ENCODE measurements at regions not wholly inside any gene's neighbourhood (a gene's known extent, or its start where the extent isn't known, plus 50 kb on each side); places are given as distances from the start of the nearest gene placed in this dataset.
"Not testable (repeated sequence)": the region's sequence is repeated elsewhere in the genome, so short reads cannot be mapped to it uniquely, and the experiment has no call there.

DNA sequence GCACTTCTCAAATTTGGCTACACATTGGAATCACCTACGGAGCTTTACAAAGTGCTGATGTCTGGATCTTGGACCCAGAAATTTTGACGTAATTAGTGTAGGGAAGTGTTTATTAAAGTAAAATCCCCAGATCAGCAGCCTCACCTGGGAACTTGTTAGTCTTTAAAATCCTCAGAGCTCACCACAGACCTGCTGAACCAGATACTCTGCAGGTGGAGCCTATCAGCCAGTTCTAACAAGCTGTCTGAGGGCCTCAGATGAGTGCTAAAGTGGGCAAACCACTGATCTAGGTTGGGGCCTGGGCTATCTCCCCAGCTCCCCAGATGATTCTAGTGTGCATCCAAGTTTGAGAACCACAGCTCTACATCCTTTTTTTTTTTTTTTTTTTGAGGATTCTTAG lies 436.0 kb downstream of the ETS1 start:
- H3K27me3 ChIP-seq (ENCODE audit: insufficient read depth, low read length) = no peaks in the 10 kb centered on the region
- FAIRE-seq = no peak

DNA sequence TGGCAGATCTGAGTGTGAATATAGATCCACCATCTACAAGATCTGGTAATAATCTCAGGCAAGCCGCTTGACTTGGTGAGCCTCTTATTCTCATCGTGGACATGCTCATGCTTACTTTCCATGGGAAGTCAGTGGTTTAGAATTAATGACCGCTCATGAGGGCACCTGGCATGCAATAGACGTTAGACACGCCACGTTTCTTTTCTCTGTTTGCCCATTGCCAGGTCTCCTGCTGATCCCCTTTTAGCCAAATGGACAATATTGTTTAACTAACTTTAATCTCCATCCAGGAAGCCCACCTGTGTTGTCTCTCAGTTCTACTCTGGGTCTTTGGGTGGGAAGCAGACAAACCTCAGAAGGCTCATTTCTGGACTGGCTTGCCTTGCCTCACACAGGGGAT lies 439.1 kb downstream of the ETS1 start:
- H3K27ac ChIP-seq (ENCODE audit: low read depth, low read length) = no peak overlapping the region
- H3K27ac Mint-ChIP-seq (ENCODE audit: unreplicated experiment) = no peak overlapping the region
- H3K4me1 ChIP-seq (ENCODE audit: insufficient read depth, low read length) = no peaks in the 10 kb centered on the region
- no peak overlapping the region for H3K9ac ChIP-seq (ENCODE audit: low read length)
- no peaks in the 10 kb centered on the region for H3K4me1 Mint-ChIP-seq (ENCODE audit: low read depth, unreplicated experiment)
- H3K27me3 ChIP-seq (ENCODE audit: insufficient read depth, low read length) = no peaks in the 10 kb centered on the region
- no peaks in the 10 kb centered on the region for H3K79me2 ChIP-seq (ENCODE audit: insufficient read depth, low read length)
- peaks cover 6% of the 10 kb centered on the region for H3K27me3 Mint-ChIP-seq (ENCODE audit: low read depth, unreplicated experiment)
- H3K9me3 ChIP-seq (ENCODE audit: insufficient read depth, low read depth, low read length) = no peaks in the 10 kb centered on the region
- DNase-seq (ENCODE audit: low read depth) (no peak), FAIRE-seq (no peak)
- H4K20me1 ChIP-seq (ENCODE audit: insufficient read depth, low read length) = no peaks in the 10 kb centered on the region
- H3K36me3 Mint-ChIP-seq (ENCODE audit: low read depth, unreplicated experiment) = no peaks in the 10 kb centered on the region
- H3K36me3 ChIP-seq (ENCODE audit: insufficient read depth, low read length) = no peaks in the 10 kb centered on the region
- peaks cover 3% of the 10 kb centered on the region for H3K9me3 Mint-ChIP-seq (ENCODE audit: unreplicated experiment)
- TF ChIP-seq EZH2 (IDR thresholded peaks at IDR 0.05; ENCODE audit: insufficient read depth, low read length) = no peak
- TF ChIP-seq, protein P1, sequence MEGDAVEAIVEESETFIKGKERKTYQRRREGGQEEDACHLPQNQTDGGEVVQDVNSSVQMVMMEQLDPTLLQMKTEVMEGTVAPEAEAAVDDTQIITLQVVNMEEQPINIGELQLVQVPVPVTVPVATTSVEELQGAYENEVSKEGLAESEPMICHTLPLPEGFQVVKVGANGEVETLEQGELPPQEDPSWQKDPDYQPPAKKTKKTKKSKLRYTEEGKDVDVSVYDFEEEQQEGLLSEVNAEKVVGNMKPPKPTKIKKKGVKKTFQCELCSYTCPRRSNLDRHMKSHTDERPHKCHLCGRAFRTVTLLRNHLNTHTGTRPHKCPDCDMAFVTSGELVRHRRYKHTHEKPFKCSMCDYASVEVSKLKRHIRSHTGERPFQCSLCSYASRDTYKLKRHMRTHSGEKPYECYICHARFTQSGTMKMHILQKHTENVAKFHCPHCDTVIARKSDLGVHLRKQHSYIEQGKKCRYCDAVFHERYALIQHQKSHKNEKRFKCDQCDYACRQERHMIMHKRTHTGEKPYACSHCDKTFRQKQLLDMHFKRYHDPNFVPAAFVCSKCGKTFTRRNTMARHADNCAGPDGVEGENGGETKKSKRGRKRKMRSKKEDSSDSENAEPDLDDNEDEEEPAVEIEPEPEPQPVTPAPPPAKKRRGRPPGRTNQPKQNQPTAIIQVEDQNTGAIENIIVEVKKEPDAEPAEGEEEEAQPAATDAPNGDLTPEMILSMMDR (IDR thresholded peaks at IDR 0.05; ENCODE audit: insufficient read depth, low read depth, low read length) = no peak
- no peak overlapping the region for H2AFZ ChIP-seq (ENCODE audit: low read depth, low read length)
- H3K4me3 Mint-ChIP-seq (ENCODE audit: unreplicated experiment) = no peak overlapping the region
- no peak overlapping the region for H3K4me3 ChIP-seq (ENCODE audit: insufficient read depth, low read depth, low read length)
- no peak overlapping the region for H3K4me2 ChIP-seq (ENCODE audit: low read length)

More for the DNA sequence above, 436.0 kb downstream of the ETS1 start:
- Mint-ChIP-seq H3K36me3 (ENCODE audit: low read depth, unreplicated experiment) (no peaks in the 10 kb centered on the region), H3K4me3 (ENCODE audit: unreplicated experiment) (no peak overlapping the region), H3K4me1 (ENCODE audit: low read depth, unreplicated experiment) (no peaks in the 10 kb centered on the region), H3K9me3 (ENCODE audit: unreplicated experiment) (no peaks in the 10 kb centered on the region), H3K27ac (ENCODE audit: unreplicated experiment) (no peak overlapping the region), H3K27me3 (ENCODE audit: low read depth, unreplicated experiment) (peaks cover 8% of the 10 kb centered on the region)
- Histone ChIP-seq H3K27ac (ENCODE audit: low read depth, low read length) (no peak overlapping the region), H3K36me3 (ENCODE audit: insufficient read depth, low read length) (no peaks in the 10 kb centered on the region), H3K9ac (ENCODE audit: low read length) (no peak overlapping the region), H2AFZ (ENCODE audit: low read depth, low read length) (no peak overlapping the region), H3K79me2 (ENCODE audit: insufficient read depth, low read length) (no peaks in the 10 kb centered on the region), H3K4me1 (ENCODE audit: insufficient read depth, low read length) (no peaks in the 10 kb centered on the region), H3K4me2 (ENCODE audit: low read length) (no peak overlapping the region), H4K20me1 (ENCODE audit: insufficient read depth, low read length) (no peaks in the 10 kb centered on the region), H3K9me3 (ENCODE audit: insufficient read depth, low read depth, low read length) (no peaks in the 10 kb centered on the region), H3K4me3 (ENCODE audit: insufficient read depth, low read depth, low read length) (no peak overlapping the region)
- DNase-seq (ENCODE audit: low read depth) = no peak
- TF ChIP-seq EZH2 (IDR thresholded peaks at IDR 0.05; ENCODE audit: insufficient read depth, low read length) = no peak
- TF ChIP-seq, protein P1 (IDR thresholded peaks at IDR 0.05; ENCODE audit: insufficient read depth, low read depth, low read length) = no peak

DNA sequence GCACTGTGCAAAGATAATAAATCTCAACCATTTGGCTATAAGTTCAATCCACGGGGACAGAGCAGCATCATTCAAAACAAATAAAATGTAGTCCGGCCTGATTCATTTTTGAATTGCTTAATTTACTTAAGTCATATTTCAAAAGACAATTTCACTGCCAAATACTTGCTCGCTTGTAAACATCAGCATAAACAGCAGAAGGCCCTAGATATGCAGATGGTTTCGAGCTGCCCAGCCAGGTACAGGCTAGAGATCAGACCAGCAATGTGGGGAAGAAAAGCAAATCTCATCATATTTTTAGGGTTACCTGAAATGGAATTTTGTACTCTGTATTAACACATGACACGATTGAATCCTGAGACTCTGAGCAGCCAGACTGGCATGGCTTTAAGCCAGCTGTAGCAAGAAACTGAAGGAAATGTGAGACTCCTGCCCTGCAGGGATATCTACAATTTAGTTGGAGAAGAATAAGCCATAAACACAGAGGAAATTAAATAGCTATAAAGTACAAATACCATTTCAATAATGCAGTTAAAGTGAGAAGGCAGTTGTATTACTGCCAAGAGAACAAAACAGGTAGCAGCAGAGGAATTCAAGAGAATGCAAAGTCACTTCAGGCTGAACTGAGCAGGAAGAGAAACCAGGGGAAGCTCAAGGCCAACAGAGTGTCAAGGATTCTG lies 440.3 kb downstream of the ETS1 start:
- no peak for FAIRE-seq

DNA sequence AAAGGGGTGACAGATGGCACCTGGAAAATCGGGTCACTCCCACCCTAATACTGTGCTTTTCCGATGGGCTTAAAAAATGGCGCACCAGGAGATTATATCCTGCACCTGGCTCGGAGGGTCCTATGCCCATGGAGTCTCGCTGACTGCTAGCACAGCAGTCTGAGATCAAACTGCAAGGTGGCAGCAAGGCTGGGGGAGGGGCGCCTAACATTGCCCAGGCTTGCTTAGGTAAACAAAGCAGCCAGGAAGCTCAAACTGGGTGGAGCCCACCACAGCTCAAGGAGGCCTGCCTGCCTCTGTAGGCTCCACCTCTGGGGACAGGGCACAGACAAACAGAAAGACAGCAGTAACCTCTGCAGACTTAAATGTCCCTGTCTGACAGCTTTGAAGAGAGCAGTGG lies 447.1 kb downstream of the ETS1 start:
- not testable (repeated sequence) for H3K27ac Mint-ChIP-seq (ENCODE audit: unreplicated experiment); H3K4me3 Mint-ChIP-seq (ENCODE audit: unreplicated experiment); H2AFZ ChIP-seq (ENCODE audit: low read depth, low read length); H3K36me3 ChIP-seq (ENCODE audit: insufficient read depth, low read length); H3K9me3 ChIP-seq (ENCODE audit: insufficient read depth, low read depth, low read length); H3K9me3 Mint-ChIP-seq (ENCODE audit: unreplicated experiment); H3K27me3 Mint-ChIP-seq (ENCODE audit: low read depth, unreplicated experiment); FAIRE-seq; H3K79me2 ChIP-seq (ENCODE audit: insufficient read depth, low read length); H3K9ac ChIP-seq (ENCODE audit: low read length); H3K4me1 Mint-ChIP-seq (ENCODE audit: low read depth, unreplicated experiment); H3K36me3 Mint-ChIP-seq (ENCODE audit: low read depth, unreplicated experiment); H4K20me1 ChIP-seq (ENCODE audit: insufficient read depth, low read length); H3K4me1 ChIP-seq (ENCODE audit: insufficient read depth, low read length); H3K27me3 ChIP-seq (ENCODE audit: insufficient read depth, low read length); H3K4me2 ChIP-seq (ENCODE audit: low read length); H3K4me3 ChIP-seq (ENCODE audit: insufficient read depth, low read depth, low read length); DNase-seq (ENCODE audit: low read depth); H3K27ac ChIP-seq (ENCODE audit: low read depth, low read length)

More for the DNA sequence above, 440.3 kb downstream of the ETS1 start:
- Mint-ChIP-seq H3K9me3 (ENCODE audit: unreplicated experiment) (peaks cover 3% of the 10 kb centered on the region), H3K36me3 (ENCODE audit: low read depth, unreplicated experiment) (no peaks in the 10 kb centered on the region), H3K27me3 (ENCODE audit: low read depth, unreplicated experiment) (peaks cover 6% of the 10 kb centered on the region), H3K27ac (ENCODE audit: unreplicated experiment) (no peak overlapping the region), H3K4me1 (ENCODE audit: low read depth, unreplicated experiment) (no peaks in the 10 kb centered on the region), H3K4me3 (ENCODE audit: unreplicated experiment) (no peak overlapping the region)
- Histone ChIP-seq H3K4me2 (ENCODE audit: low read length) (no peak overlapping the region), H3K36me3 (ENCODE audit: insufficient read depth, low read length) (no peaks in the 10 kb centered on the region), H3K9me3 (ENCODE audit: insufficient read depth, low read depth, low read length) (no peaks in the 10 kb centered on the region), H3K27me3 (ENCODE audit: insufficient read depth, low read length) (no peaks in the 10 kb centered on the region), H2AFZ (ENCODE audit: low read depth, low read length) (no peak overlapping the region), H3K79me2 (ENCODE audit: insufficient read depth, low read length) (no peaks in the 10 kb centered on the region), H3K27ac (ENCODE audit: low read depth, low read length) (no peak overlapping the region), H3K4me1 (ENCODE audit: insufficient read depth, low read length) (no peaks in the 10 kb centered on the region), H3K9ac (ENCODE audit: low read length) (no peak overlapping the region), H3K4me3 (ENCODE audit: insufficient read depth, low read depth, low read length) (no peak overlapping the region), H4K20me1 (ENCODE audit: insufficient read depth, low read length) (no peaks in the 10 kb centered on the region)
- TF ChIP-seq EZH2 (IDR thresholded peaks at IDR 0.05; ENCODE audit: insufficient read depth, low read length) = no peak
- TF ChIP-seq, protein P1 (IDR thresholded peaks at IDR 0.05; ENCODE audit: insufficient read depth, low read depth, low read length) = no peak
- DNase-seq (ENCODE audit: low read depth) = no peak

Measured in astrocyte (in vitro differentiated cells and primary cell).